ENCODE measurements at regions not wholly inside any gene's neighbourhood (a gene's known extent, or its start where the extent isn't known, plus 50 kb on each side); places are given as distances from the start of the nearest gene placed in this dataset.

DNA sequence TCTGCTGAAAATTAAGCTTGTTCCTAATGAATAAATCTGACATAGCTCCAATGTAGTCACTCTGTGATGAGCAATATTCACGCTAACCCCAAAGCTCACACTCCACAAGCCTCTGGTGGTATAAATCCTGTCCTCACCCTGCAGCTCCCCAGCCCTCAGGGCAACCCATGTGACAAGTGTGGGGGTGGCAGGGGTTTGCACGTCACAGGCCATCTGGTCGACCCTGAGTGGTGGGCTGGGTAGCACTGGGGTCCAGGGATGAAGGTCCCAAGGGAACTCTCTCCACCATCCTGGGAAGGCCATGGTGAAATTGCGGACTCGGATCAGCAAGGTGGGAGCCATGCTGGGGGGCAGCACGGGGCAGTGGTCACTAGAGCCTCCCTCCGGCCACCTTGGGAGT lies 100.0 kb upstream of the SOX1 start:
- 86% methylated on average over 7 of the region's 7 CpGs; no CpG with 5 or more reads in 1 of the 2 experiments for WGBS, 2 experiments (ENCODE audit: extremely low coverage in 1 of 2, insufficient coverage in 1 of 2, insufficient read length in 1 of 2, insufficient replicate concordance in 2 of 2, low coverage in 1 of 2, low lambda C conversion rate in 2 of 2, missing lambda C conversion rate in 1 of 2)

More for the DNA sequence above, 100.0 kb upstream of the SOX1 start:
- DNase-seq (ENCODE audit: low read depth in 1 of 2, low spot score in 2 of 2) (no peak), FAIRE-seq (no peak)
- Histone ChIP-seq H3K4me3 (ENCODE audit: extremely low read depth in 1 of 4, insufficient read depth in 2 of 4, low read depth in 3 of 4, low read length in 4 of 4) (no peak overlapping the region), H3K9me3 (ENCODE audit: insufficient read depth in 2 of 2, low read depth in 1 of 2, low read length in 1 of 2) (no peaks in the 10 kb centered on the region), H2BK120ac (replicated peaks; ENCODE audit: low read depth, low read length) (no peak overlapping the region), H4K8ac (ENCODE audit: extremely low read depth, insufficient read depth, low read length) (no peak overlapping the region; the same call in 1 of the 2 replicates), H2BK12ac (ENCODE audit: low read depth, low read length) (no peak overlapping the region), H3K18ac (ENCODE audit: extremely low read depth, low read length) (no peak overlapping the region), H3K79me1 (ENCODE audit: low read depth, low read length) (peaks cover 2% of the 10 kb centered on the region; the same call in 1 of the 2 replicates), H2AFZ (ENCODE audit: low read length) (no peak overlapping the region), H4K5ac (ENCODE audit: insufficient read length, low read depth, low read length) (no peak overlapping the region), H3K56ac (replicated peaks; ENCODE audit: insufficient read length, low read depth, low read length) (no peak overlapping the region), H3K27me3 (replicated peaks in 1 of 4; ENCODE audit: control insufficient read depth in 3 of 4, extremely low read depth in 1 of 4, insufficient read depth in 3 of 4, low read length in 3 of 4) (no peaks in the 10 kb centered on the region), H2BK5ac (ENCODE audit: low read depth, low read length) (no peak overlapping the region), H3K23me2 (ENCODE audit: low read depth, low read length) (no peaks in the 10 kb centered on the region), H3K14ac (ENCODE audit: insufficient read length) (no peak overlapping the region), H3K23ac (ENCODE audit: insufficient read length) (no peak overlapping the region), H4K20me1 (replicated peaks in 1 of 2; ENCODE audit: control insufficient read depth in 1 of 2, insufficient read depth in 2 of 2, low read length in 2 of 2) (no peaks in the 10 kb centered on the region), H3K4ac (replicated peaks; ENCODE audit: insufficient read length, low read depth, low read length) (no peak overlapping the region), H2BK15ac (ENCODE audit: low read length) (no peak overlapping the region), H4K91ac (replicated peaks; ENCODE audit: insufficient read length, low read length) (no peak overlapping the region), H2BK20ac (ENCODE audit: low read length) (no peak overlapping the region), H3K36me3 (ENCODE audit: control insufficient read depth in 2 of 4, insufficient read depth in 4 of 4, low read length in 3 of 4) (no peaks in the 10 kb centered on the region), H3K9ac (replicated peaks in 1 of 4; ENCODE audit: extremely low read depth in 1 of 4, low read depth in 3 of 4, low read length in 3 of 4) (no peak overlapping the region), H3K79me2 (ENCODE audit: control insufficient read depth in 1 of 2, insufficient read depth in 2 of 2, low read length in 2 of 2) (no peaks in the 10 kb centered on the region), H2AK5ac (ENCODE audit: low read depth, low read length) (no peak overlapping the region), H3K4me1 (replicated peaks in 1 of 4; ENCODE audit: control insufficient read depth in 3 of 4, insufficient read depth in 4 of 4, low read length in 3 of 4) (no peaks in the 10 kb centered on the region), H3K27ac (ENCODE audit: low read depth, low read length) (no peak overlapping the region), H3K4me2 (ENCODE audit: insufficient read depth in 1 of 2, low read depth in 2 of 2, low read length in 2 of 2) (no peak overlapping the region)
- POLR2A ChIA-PET (ENCODE audit: partially characterized antibody) = no interaction called here
- CTCF ChIA-PET (ENCODE audit: partially characterized antibody) = interaction anchor here (1.2 to 1.3 kb wide), 2 partner anchors 15 to 476 kb away, joined by 3 to 4 read pairs; no protein-coding TSS in a partner anchor
- no peak for TF ChIP-seq KDM4A (IDR thresholded peaks at IDR 0.05; ENCODE audit: low read depth, low read length, severe bottlenecking)
- TF ChIP-seq BRCA1 (IDR thresholded peaks at IDR 0.05; ENCODE audit: low read depth, low read length) = no peak
- TF ChIP-seq SUZ12 (IDR thresholded peaks at IDR 0.05; ENCODE audit: low read length) = no peak
- no peak for TF ChIP-seq TAF7 (optimal IDR thresholded peaks at IDR 0.05; ENCODE audit: borderline replicate concordance, low read depth, low read length)
- no peak for TF ChIP-seq GTF2F1 (IDR thresholded peaks at IDR 0.05; ENCODE audit: borderline replicate concordance, low read depth, low read length)
- TF ChIP-seq ASH2L (IDR thresholded peaks at IDR 0.05; ENCODE audit: low read length) = no peak
- no peak for TF ChIP-seq TBP (IDR thresholded peaks at IDR 0.05; ENCODE audit: low read depth, low read length)
- TF ChIP-seq ZNF274 (IDR thresholded peaks at IDR 0.05; ENCODE audit: borderline replicate concordance, extremely low read depth, low read length) = no peak
- no peak for TF ChIP-seq GABPA (IDR thresholded peaks at IDR 0.05; ENCODE audit: borderline replicate concordance, insufficient read depth, low read length)
- TF ChIP-seq CHD2 (IDR thresholded peaks at IDR 0.05; ENCODE audit: low read length) = no peak
- TF ChIP-seq, protein P1, sequence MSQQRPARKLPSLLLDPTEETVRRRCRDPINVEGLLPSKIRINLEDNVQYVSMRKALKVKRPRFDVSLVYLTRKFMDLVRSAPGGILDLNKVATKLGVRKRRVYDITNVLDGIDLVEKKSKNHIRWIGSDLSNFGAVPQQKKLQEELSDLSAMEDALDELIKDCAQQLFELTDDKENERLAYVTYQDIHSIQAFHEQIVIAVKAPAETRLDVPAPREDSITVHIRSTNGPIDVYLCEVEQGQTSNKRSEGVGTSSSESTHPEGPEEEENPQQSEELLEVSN (IDR thresholded peaks at IDR 0.05) = no peak
